HepG2 (cell line): ENCODE measurements at regions not wholly inside any gene's neighbourhood (a gene's known extent, or its start where the extent isn't known, plus 50 kb on each side); places are given as distances from the start of the nearest gene placed in this dataset.
A peak's percentile ranks its signal among the peaks of the same experiment; 100 is the strongest.

Experiments used
- HIVEP1 ChIP-seq: sonication (generic); formaldehyde crosslinking; IDR thresholded peaks from 2 replicates; pipeline ENCODE4 v1.4.0; 2020; ENCODE audit warnings: mild to moderate bottlenecking, missing genetic modification reagents
- HNRNPK ChIP-seq: fragments of 200-400 bp; formaldehyde crosslinking; IDR thresholded peaks from 2 replicates; pipeline ENCODE4 v1.6.1; 2018; ENCODE audit warnings: low read length, low read depth, moderate library complexity, mild to moderate bottlenecking; ENCODE audit not compliant: poor library complexity, severe bottlenecking
- HOXA5 ChIP-seq: sonication (generic); formaldehyde crosslinking; IDR thresholded peaks from 2 replicates; pipeline ENCODE4 v1.4.0; 2020; ENCODE audit warnings: missing genetic modification reagents
- KDM3A ChIP-seq: IDR thresholded peaks from 2 replicates; pipeline ENCODE4 v1.6.1; 2018; ENCODE audit warnings: low read depth, missing compliant biosample characterization
- KLF13 ChIP-seq: sonication (generic); formaldehyde crosslinking; IDR thresholded peaks from 2 replicates; pipeline ENCODE4 v1.4.0; 2020; ENCODE audit warnings: mild to moderate bottlenecking, missing genetic modification reagents
- MEIS1 ChIP-seq: sonication (generic); formaldehyde crosslinking; IDR thresholded peaks from 2 replicates; pipeline ENCODE4 v1.9.0; 2021; ENCODE audit warnings: mild to moderate bottlenecking, missing genetic modification reagents, moderate library complexity, borderline replicate concordance
- SIX4 ChIP-seq: sonication (generic); formaldehyde crosslinking; IDR thresholded peaks from 2 replicates; pipeline ENCODE4 v1.4.0; 2020; ENCODE audit warnings: missing genetic modification reagents
- TOPORS ChIP-seq: sonication (generic); formaldehyde crosslinking; IDR thresholded peaks from 2 replicates; pipeline ENCODE4 v1.8.0; 2023; ENCODE audit warnings: mild to moderate bottlenecking, missing genetic modification reagents
- ZNF331 ChIP-seq: sonication (generic); formaldehyde crosslinking; IDR thresholded peaks from 2 replicates; pipeline ENCODE4 v1.4.0; 2020; ENCODE audit warnings: missing genetic modification reagents
- ZNF432 ChIP-seq: sonication (generic); formaldehyde crosslinking; IDR thresholded peaks from 2 replicates; pipeline ENCODE4 v1.5.0; 2020; ENCODE audit warnings: missing genetic modification reagents, mild to moderate bottlenecking, borderline replicate concordance
- ZNF451 ChIP-seq: sonication (generic); formaldehyde crosslinking; IDR thresholded peaks from 2 replicates; pipeline ENCODE4 v1.5.0; 2020; ENCODE audit warnings: mild to moderate bottlenecking, missing genetic modification reagents
- TF ChIP-seq, protein P1 (sequence below): sonication (generic); formaldehyde crosslinking; conservative IDR thresholded peaks from 2 replicates; pipeline ENCODE4 v1.4.0; 2020; ENCODE audit warnings: mild to moderate bottlenecking, missing genetic modification reagents, moderate library complexity
- TF ChIP-seq, protein P2 (sequence below): sonication (generic); formaldehyde crosslinking; IDR thresholded peaks from 2 replicates; pipeline ENCODE4 v1.4.0; 2020; ENCODE audit warnings: missing genetic modification reagents
- TF ChIP-seq, protein P3 (sequence below): sonication (generic); formaldehyde crosslinking; IDR thresholded peaks from 2 replicates; pipeline ENCODE4 v1.4.0; 2020; ENCODE audit warnings: missing genetic modification reagents
- TF ChIP-seq, protein P4 (sequence below), 2 experiments: sonication (generic) in 1 of 2; formaldehyde crosslinking in 1 of 2; IDR thresholded peaks; 2 replicates each; pipeline versions ENCODE4 v1.4.0 to v1.6.1; 2016 to 2020; ENCODE audit warnings: borderline replicate concordance in 1 of 2, low read depth in 1 of 2, mild to moderate bottlenecking in 1 of 2, missing genetic modification reagents in 1 of 2

DNA sequence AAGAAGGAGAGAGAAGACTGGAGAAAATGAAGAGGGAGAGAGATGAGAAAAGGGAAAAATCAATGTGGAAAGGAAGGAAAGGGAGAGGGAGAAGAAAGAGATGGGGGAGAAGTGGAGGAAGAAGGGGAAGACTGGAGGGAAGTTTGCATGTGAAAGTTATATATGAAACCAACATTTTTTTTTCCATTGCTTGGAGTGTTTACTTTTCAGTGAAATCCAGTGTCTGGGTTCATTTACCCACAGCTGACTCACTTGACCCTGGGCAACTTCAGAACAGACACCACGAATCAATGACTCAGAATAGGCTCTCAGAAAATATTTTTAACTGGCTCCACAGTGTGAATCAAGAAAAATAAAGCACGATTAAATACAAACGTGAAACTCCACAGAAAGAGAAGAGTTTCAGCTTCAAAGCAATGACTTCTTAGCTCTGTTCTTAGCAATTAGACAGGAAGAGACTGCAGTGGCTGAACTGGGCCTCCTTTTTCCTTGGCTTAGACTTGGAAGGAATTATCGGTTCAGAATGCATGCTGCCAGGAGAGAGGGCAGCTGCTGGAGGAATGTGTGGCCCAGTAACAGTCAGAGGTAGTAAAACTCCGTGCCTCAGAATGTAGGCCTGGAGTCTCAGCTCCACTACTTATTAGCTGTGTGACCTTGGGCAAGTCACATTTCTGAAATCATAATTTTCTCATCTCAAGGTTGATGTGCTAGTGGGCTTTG lies 237.5 kb downstream of the MIAT start (continued):
- TF ChIP-seq, protein P1, sequence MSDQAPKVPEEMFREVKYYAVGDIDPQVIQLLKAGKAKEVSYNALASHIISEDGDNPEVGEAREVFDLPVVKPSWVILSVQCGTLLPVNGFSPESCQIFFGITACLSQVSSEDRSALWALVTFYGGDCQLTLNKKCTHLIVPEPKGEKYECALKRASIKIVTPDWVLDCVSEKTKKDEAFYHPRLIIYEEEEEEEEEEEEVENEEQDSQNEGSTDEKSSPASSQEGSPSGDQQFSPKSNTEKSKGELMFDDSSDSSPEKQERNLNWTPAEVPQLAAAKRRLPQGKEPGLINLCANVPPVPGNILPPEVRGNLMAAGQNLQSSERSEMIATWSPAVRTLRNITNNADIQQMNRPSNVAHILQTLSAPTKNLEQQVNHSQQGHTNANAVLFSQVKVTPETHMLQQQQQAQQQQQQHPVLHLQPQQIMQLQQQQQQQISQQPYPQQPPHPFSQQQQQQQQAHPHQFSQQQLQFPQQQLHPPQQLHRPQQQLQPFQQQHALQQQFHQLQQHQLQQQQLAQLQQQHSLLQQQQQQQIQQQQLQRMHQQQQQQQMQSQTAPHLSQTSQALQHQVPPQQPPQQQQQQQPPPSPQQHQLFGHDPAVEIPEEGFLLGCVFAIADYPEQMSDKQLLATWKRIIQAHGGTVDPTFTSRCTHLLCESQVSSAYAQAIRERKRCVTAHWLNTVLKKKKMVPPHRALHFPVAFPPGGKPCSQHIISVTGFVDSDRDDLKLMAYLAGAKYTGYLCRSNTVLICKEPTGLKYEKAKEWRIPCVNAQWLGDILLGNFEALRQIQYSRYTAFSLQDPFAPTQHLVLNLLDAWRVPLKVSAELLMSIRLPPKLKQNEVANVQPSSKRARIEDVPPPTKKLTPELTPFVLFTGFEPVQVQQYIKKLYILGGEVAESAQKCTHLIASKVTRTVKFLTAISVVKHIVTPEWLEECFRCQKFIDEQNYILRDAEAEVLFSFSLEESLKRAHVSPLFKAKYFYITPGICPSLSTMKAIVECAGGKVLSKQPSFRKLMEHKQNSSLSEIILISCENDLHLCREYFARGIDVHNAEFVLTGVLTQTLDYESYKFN: no peak
- TF ChIP-seq, protein P2, sequence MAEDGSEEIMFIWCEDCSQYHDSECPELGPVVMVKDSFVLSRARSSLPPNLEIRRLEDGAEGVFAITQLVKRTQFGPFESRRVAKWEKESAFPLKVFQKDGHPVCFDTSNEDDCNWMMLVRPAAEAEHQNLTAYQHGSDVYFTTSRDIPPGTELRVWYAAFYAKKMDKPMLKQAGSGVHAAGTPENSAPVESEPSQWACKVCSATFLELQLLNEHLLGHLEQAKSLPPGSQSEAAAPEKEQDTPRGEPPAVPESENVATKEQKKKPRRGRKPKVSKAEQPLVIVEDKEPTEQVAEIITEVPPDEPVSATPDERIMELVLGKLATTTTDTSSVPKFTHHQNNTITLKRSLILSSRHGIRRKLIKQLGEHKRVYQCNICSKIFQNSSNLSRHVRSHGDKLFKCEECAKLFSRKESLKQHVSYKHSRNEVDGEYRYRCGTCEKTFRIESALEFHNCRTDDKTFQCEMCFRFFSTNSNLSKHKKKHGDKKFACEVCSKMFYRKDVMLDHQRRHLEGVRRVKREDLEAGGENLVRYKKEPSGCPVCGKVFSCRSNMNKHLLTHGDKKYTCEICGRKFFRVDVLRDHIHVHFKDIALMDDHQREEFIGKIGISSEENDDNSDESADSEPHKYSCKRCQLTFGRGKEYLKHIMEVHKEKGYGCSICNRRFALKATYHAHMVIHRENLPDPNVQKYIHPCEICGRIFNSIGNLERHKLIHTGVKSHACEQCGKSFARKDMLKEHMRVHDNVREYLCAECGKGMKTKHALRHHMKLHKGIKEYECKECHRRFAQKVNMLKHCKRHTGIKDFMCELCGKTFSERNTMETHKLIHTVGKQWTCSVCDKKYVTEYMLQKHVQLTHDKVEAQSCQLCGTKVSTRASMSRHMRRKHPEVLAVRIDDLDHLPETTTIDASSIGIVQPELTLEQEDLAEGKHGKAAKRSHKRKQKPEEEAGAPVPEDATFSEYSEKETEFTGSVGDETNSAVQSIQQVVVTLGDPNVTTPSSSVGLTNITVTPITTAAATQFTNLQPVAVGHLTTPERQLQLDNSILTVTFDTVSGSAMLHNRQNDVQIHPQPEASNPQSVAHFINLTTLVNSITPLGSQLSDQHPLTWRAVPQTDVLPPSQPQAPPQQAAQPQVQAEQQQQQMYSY (CRISPR knock-in tag): no peak
- no peak for TF ChIP-seq KDM3A (CRISPR knock-in tag)
- TF ChIP-seq ZNF451: no peak
- TF ChIP-seq ZNF432 (CRISPR knock-in tag): no peak
- TF ChIP-seq HOXA5 (CRISPR knock-in tag): no peak
- no peak for TF ChIP-seq ZNF331
- TF ChIP-seq TOPORS (CRISPR knock-in tag): no peak
- TF ChIP-seq, protein P3, sequence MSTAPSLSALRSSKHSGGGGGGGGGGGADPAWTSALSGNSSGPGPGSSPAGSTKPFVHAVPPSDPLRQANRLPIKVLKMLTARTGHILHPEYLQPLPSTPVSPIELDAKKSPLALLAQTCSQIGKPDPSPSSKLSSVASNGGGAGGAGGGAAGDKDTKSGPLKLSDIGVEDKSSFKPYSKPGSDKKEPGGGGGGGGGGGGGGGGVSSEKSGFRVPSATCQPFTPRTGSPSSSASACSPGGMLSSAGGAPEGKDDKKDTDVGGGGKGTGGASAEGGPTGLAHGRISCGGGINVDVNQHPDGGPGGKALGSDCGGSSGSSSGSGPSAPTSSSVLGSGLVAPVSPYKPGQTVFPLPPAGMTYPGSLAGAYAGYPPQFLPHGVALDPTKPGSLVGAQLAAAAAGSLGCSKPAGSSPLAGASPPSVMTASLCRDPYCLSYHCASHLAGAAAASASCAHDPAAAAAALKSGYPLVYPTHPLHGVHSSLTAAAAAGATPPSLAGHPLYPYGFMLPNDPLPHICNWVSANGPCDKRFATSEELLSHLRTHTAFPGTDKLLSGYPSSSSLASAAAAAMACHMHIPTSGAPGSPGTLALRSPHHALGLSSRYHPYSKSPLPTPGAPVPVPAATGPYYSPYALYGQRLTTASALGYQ (CRISPR knock-in tag): no peak
- peak; percentile 67 for TF ChIP-seq HNRNPK
- no peak for TF ChIP-seq KLF13 (CRISPR knock-in tag)
- TF ChIP-seq, protein P4, sequence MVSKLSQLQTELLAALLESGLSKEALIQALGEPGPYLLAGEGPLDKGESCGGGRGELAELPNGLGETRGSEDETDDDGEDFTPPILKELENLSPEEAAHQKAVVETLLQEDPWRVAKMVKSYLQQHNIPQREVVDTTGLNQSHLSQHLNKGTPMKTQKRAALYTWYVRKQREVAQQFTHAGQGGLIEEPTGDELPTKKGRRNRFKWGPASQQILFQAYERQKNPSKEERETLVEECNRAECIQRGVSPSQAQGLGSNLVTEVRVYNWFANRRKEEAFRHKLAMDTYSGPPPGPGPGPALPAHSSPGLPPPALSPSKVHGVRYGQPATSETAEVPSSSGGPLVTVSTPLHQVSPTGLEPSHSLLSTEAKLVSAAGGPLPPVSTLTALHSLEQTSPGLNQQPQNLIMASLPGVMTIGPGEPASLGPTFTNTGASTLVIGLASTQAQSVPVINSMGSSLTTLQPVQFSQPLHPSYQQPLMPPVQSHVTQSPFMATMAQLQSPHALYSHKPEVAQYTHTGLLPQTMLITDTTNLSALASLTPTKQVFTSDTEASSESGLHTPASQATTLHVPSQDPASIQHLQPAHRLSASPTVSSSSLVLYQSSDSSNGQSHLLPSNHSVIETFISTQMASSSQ (IDR thresholded peaks at IDR 0.05; ENCODE audit: low read depth): no peak
- TF ChIP-seq, protein P4 (CRISPR knock-in tag; IDR thresholded peaks at IDR 0.05; ENCODE audit: borderline replicate concordance): no peak
- no peak for TF ChIP-seq MEIS1 (CRISPR knock-in tag)
- no peak for TF ChIP-seq SIX4 (CRISPR knock-in tag)
- no peak for TF ChIP-seq HIVEP1 (CRISPR knock-in tag)
